Midbrain (tissue), 1 donor: ENCODE measurements at regions not wholly inside any gene's neighbourhood (a gene's known extent, or its start where the extent isn't known, plus 50 kb on each side); places are given as distances from the start of the nearest gene placed in this dataset.

Experiments used
- DNase-seq: peaks from one replicate; lab custom pipeline; 2025; lab: John Stamatoyannopoulos, UW

DNA sequence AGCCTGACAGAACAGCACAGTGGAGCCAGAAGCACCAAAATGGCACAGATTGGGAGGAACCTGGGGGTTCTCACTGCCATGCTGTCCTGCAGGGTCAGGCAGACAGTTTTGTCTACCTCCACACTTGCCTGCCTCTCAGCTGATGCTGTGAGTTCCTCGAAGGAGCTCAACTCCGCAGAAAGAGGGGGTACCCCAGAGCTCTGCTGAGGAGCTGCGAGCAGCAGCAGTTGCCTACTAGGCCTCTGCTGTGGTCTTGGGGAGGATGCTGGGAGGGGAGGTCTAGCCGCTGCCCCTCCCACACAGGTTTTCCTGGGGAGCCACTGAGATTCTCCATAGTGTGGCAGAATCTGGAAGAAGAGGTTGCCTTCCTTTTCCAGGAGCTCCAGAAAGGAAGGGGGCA, 192.5 kb downstream of the FOXD2 start:
- DNase-seq = no peak

DNA sequence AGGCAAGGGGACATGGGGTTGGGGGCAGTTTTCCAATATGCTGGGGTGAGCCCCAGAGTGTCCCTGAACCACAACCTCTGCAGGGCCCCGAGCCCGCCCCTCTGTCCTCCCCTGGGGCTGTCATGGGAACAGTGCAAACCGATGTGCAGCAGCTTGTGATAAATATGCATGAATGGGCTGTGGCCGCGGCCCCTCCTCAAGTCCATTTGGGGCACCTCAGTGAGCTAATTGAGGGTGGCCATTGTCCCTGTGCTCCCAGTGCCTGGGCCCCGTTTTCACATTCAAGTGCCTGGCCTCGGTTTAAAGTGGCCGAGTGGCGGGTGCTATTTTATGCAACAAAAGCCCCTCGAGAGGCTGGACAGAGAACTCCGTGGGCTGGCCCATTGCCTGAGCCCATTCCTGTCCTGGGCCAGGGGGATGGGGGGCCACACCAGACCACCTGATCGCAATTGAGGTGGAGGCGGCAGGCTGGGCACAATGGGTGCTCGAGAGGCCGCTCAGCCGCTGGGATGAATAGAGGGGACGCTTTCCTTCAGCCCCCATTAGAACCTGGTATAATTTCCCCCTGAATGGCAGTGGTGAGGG, 193.7 kb downstream of the FOXD2 start:
- no peak for DNase-seq

DNA sequence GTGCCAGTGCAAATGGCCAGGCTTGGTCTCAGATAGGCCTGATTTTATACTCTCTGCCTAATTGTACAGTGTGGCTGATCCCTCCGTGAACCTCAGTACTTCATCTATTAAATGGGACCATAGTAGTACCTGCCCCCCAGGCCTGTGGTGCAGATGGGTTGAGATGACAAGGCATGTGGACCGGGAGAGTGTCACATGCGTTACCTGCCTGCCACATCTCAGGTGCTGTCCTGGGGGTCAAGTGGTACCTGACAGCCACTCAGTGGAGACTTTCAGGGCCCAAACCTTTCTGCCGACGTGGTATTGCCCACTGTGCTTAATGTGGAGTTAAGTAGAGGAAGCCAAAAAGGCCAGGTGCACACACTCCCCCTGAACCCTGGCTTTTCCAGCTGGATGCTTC, 197.3 kb downstream of the FOXD2 start:
- no peak for DNase-seq

DNA sequence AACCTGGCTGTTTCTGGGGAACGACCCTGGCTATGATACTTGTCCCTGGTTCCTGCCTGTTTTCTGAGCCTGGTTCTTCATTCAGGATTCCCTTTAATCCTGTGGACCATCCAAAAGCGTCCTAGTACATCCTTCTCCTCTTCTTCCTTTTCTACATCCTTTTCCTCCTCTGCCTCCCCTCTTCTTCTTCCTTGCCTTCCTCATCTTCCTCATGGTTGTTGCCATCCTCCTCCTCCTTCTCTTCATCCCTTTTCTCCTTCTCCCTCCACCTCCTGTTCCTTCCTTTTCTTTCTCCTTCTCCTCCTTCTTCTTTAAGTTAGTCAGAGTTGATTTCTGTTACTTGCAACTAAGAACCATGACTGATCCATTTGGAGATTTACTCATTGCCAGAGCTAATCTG, 197.8 kb downstream of the FOXD2 start:
- no peak for DNase-seq

DNA sequence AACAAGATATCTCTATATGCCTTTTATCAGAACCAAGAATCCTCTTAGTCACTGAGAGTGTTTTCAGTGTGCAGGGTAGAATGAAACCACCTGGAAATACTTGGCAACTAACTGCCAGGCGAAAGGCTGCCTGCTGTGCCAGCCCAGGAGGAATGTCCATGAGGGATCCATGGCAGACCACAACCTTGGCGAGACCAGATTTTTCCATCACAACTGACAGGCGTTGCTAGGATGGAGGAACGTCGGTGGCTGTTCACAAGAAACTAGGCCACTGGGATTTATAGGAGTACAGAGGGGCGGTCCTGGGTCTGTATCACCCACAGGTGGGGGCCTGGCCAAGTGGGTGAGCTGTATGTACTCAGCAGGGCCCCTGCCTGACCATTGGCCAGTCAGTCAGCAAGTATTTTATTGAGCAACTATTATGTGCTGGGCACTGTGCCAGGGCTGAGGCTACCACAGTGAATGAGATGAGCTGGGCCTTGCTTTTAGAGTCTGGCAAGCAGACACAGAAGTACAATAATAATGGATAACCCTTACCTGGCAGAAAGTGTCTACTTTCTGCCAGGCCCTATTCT, 199.4 kb downstream of the FOXD2 start:
- DNase-seq = no peak

DNA sequence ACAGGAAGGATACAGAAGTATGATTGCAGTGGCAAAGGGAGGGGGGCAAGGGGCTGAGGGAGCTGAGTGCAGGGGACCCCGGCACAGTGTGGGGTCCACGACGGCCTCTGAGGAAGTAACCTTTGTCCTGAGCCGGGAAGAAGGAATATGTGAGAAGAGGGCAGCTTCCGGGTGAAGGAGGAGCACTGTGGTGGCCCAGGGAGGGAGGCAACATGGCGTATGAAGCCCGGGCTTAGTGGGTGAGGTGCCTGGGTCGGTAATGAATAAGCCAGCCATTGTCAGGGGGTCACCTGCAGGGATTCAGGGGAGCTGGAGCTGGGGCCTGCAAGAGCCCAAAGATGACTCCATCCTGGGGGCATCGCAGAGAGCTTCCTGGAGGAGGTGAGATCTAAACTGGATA, 200.4 kb downstream of the FOXD2 start:
- no peak for DNase-seq

DNA sequence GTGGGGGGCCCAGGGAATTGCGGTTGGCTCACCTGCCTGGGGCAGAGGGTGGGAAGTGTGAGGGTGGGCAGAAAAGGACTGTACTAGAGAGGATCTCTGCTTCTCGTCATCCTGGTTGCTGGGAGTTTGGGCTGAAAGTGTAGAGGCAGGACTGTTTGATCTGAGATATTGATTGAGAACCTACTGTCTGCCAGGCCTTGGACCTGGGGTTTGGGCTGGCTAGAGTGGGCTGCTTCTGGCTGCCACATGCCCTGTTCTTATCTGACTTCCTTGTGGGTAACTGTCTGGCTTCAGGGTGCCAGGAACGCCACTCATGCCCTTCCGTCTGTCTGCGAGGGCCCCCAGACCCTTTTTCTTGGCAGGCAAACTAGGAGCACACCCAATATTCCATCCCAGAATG, 200.9 kb downstream of the FOXD2 start:
- DNase-seq = no peak

DNA sequence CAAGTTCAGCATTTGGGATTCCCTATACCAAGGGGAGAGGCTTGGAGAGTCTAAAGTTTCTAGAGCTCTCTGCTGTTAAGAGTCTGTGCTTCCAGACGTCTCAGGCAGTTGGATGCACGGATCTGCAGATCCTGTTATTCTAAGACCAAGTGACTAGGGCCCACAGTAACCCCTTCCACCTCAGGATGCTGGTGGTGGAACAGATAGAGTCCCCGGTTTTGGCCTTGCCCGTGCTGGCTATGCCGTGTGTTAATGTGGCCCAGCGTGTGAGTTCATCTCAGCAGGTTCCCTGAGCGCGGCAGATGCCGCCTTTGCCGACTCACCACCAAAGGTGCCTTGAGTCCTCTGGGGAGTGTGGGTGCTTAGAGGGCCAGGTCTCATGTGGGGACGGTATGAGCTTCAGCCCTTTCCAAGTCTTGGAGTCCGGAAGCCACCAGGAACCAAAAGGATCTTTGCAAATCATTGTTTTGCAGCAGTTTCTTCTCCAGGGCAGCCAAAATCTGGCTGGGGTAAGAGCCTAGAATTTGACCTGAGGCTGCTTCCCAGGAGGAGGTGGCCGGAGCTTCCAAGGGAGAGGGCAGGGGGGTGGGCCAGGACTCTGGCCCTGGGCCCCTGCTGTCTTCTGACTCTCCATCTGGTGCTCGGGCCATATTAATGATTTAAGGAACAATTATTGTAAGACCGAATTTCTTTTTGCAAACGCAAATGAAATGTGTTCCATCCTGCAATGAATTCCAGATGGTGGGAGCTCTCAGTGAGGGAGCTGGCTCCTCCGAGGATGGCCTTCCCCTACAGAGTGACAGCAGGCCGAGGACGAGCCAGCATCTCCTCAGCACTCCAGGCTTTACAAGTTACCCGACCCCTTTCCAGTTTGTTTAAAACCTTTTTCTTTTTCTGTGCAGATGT, 205.7 kb downstream of the FOXD2 start:
- no peak for DNase-seq

DNA sequence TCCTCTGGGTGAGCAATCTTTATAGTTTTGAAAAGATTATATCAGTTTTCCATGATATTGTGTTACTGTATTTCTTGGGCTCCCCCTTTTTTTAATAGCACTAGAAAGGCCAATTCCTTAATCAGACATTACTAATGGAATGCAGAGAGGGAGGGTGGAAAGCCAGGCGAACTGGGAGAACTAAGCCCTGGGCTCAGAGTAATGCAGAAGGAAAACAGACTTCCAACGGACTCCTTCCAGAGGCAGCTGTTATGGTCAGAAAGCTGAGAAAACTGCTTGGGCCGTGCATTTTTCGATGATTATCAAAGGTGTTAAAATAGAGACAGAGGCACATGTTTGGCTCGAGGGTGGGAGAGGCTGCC, 206.3 kb downstream of the FOXD2 start:
- no peak for DNase-seq

DNA sequence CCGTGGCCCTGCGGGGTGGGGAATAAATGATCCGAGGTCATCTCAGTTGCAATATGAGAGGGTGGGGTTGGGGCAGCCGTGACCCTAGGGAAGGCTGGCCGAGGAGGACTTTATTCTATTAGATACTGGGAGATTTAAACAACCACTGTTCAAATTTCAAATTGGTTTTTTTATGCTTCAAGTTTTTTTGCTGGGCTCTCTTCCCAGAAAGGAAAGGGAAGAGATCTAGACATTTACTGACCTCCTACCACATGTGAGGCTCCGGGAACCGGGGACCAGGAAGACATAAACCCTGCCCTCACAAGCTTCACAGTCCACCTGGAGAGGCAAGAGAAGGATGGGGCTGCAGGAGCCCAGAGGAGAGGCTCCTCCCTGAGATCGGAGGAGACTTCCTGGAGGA, 207.3 kb downstream of the FOXD2 start:
- no peak for DNase-seq

DNA sequence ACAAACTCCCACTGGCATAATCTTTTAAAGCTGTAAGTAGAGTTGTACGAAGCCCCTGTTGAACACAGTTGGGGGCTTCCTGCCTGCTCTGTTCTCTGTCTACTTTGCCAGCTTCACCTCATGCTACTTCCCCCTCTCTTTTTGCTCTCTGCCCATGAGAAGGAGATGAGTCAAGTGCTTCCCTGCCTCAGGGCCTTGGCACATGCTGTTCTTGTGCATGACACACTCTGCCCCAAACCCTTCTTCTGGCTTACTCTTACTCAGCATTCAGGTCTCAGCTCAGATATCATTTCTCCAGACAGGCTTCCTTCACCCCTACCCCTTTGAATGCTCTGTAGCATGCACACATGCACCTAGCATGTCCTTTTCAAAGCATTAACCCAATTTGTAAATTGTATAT, 208.8 kb downstream of the FOXD2 start:
- no peak for DNase-seq

DNA sequence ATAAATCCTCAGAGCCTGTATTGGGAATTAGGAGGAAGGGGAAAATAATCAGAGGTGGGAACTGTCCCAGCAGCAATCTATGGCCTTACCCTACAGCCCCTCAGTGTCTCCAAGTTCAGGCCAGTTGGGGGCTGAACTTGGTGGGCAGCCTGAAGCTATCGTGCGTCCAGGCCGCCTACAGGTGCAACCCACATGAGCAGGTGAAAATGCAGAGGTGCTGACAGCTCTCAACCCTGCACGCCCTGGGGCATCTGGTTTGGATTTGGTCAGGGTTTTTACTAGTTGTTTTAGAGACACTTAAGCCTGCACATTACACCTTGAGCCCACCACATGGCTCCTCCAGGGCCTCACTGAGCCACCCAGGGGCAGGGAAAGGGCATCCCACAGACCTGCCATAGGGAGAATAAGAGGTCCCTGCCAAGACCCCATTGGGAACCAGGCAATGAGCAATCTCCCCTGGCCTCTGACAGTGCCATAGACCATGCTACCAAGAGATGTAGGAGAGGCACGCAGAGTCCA, 209.5 kb downstream of the FOXD2 start:
- no peak for DNase-seq

DNA sequence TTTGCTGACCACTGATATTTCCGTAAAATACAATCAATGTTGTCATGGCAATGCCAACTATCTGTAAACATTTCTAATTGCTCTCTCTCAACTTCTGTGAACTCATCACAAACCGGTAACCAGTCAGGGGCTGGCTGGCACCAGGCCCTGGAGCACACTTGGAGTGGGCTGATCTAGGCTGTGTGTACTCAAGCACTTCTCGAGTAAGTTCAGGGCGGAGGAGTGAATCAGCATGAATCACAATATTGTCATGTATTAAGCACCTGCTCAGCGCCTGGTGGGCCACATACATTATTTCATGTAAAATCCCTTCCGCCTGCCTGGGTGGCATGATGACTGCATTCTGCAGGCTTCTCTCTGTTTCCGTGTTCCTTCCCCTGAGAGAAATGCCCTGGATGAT, 212.4 kb downstream of the FOXD2 start:
- DNase-seq = no peak

DNA sequence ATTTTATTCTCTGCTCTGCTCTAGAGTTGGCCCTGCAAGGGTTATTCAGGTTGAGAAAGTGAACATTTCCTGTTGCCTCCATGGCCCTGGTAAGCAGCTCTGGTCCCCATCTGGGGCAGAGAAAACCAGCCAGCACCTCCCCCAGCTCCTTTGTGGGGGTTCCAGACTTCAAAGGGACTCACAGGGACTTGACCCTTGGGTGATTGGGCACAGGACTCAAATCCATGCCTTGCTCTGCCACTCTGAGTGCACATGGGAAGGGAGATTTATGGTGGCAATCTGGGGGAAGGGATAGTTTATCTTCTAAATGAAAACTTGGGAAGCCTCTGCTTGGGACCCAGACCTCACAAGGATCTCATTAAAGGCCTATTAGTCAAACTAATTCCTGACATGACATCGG, 212.8 kb downstream of the FOXD2 start:
- no peak for DNase-seq

DNA sequence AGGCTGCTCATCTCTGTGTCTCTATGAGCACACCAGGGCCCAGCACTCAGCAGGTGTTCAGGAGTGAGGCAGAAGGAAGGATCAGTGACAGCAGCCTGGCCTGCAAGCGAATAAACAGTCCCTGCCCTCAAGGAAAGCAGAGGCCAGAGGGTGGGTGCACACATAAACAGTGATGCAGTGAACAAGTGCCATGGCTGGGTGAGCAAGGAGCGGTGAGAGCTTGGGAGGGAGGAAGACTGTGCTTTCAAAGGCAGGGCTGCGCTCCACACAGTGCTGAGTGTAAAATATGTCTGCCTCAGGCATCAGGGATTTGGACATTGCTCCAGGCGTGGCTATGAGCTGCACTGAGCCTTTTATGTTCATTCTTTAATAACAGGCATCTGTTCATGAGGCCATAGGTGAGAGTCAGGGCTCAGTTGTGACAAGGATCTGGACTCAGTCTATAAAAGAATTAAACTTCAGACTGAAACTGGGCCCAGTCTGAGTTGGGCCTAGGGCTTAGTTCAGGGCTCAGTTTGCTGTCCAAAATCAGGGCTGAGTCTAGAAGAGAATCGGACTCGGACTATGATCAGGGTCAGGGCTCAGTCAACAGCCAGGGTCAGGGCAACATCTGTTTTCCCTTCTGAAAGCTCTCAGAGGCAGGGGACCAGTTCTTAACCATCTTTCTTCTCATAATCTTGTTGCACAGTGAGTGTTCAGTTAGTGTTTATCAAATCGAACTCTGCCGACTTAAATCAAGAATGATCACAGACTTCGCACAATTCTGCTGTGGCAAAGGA, 213.7 kb downstream of the FOXD2 start:
- no peak for DNase-seq

DNA sequence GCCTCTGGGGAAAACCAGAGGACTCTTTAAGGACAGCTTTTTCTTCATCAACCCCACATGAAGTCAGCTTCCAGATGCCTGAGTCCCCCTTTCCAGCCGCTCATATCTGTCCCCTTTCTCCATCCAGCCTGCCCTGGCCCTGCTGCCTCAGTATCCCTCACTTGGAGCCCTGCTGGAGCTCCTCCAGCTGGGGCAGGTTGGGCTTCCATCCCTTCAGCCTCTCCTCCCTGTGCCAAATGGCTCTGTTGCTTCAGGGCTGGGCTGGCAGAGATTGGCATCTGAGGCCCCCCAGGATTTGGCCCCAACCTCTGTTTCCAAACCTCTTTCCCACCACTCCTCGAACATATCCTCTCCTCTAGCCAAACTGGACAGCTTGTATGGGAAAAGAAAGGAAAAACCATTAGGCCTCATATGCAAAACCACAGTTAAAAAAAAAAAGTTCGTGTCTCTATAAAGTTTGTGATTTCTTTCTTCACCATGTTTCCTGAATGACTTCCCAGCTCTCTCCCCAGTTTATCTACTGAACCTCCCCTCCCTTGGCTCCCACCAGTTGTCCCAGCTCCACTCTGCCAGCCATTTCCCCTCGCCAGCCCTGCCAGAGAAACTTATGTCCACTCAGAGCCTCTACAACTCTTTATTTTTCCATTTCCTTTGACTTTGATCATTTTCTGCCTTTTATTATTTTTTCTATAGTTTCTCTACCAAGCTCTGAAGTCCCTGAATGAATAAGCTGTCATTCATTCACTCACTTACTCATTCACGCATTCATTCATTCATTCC, 217.9 kb downstream of the FOXD2 start:
- DNase-seq = no peak

DNA sequence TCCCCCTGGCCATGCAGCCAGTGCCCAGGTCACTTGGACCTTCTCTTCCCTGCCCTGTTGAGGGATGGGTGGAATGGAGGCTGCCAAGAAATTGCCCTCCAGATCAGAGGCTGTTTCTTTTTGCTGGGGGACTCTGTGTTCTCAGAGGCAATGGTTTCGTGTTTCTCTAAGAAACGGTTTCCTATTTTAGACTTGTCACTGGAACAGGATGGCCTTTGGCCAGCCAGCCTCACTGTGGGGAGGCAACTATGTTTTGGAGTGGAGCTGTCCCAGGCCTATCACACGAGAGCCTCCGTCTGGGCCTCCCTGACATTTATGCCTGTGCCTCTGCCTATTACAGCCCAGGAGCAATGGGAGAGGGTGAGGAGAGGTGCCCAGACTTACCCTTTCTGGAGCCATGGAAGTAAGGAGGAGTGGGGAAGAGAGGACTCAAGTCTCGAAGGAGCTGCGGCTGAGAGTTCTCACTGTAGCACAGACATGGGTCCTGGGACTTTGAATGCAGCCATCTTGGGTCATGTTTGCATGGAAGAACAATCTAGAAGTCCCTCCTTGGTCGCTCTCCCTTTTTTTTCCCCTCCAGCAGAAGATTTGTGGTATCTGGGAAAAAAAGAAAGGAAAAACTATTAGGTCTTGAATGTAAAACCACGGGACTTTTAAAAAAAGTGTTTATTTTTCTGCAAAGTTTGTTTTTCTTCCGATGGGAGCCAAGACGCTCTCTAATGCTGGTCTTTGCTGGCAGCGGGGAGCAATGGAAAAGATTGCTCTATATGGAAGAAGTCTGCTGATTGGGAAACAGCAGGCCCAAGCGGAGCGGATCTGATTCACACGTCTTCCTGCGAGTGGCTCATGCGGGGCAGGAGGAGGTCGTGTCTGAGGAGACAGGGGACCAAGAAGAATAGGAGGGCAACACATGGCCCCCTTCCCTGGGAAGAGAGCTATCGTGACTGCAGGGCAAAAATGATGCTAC, 219.2 kb downstream of the FOXD2 start:
- peak; percentile 36 for DNase-seq

DNA sequence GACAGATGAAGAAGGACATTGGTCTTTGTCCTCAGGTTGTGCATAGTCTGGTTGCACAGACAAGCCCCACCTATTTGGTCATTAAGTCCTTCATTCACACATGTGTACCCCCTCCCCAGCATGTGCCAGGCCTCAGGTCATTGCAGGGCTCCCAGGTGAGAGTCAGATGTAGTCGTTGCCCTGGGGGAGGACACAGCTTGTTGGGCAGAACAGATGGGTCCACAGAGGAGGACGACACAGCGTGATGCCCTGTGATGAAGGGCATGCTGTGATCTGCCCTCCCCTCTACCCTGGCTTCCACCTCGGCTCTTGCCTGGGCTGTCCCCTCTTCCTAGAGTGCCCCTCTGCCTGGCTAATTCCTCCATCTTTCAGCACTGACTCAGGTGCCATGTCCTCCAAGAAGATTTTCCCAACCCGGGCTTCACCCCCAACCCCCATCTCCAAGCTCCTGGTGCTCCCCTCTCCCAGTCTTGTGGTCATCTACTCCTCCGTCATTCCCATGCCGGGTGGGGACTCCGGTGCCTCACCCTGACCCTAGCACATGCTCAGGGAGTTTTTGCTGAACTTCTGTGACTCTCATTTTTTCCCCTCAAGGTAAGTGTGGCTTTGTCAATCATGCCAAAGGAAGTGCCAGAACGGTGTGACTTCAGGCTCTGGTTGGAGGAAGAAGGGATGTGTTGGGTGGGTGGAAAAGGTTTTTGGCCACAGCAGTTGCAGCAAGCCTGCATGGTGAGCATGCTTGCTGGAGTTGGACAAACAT, 220.5 kb downstream of the FOXD2 start:
- no peak for DNase-seq

DNA sequence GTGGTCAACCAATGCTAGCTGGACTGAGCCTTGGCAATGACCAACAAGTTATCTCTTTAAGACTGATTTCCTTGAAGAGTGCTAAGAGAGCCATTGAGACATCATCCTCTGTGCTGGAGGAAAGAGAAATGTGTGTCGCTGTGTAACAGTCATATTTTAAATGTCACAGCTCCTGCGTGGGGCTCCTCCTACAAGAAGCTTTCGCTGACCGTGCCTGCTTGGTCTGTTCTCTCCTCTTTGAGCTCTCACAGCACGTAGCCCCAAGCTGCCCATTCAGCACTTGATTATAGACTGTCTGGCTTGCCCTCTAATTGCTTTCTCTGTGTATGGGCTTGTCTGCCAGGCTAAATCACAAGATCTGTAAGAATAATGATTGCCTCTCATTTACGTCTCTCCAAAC, 221.3 kb downstream of the FOXD2 start:
- peak; percentile 3 for DNase-seq

DNA sequence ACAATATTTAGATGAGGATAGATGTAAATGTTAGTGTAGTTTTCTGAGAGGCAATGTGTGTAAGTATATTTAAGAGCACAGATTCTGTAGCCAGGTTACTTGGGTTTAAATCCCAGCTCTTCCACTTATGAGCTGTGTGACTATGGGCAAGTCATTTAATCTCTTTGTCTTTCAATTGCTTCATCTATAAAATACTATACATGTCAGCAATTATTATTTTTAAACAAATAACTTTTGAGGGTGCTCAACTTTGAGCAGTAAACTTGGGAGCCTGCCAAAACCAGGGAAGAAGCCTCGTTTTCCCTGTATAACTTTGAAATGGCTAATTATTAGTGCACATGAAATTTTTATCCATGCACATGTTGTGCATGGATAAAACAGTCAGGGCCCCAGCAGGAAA, 222.8 kb downstream of the FOXD2 start:
- no peak for DNase-seq
